Keratinocyte (primary cell): ENCODE measurements at regions not wholly inside any gene's neighbourhood (a gene's known extent, or its start where the extent isn't known, plus 50 kb on each side); places are given as distances from the start of the nearest gene placed in this dataset.

Source experiments
- EZH2 ChIP-seq: IDR thresholded peaks from one replicate; pipeline ENCODE4 v1.6.1; 2012; ENCODE audit warnings: inconsistent platforms, mild to moderate bottlenecking, low read length, moderate library complexity
- TF ChIP-seq, protein P1 (sequence below), 3 experiments: IDR thresholded peaks in 1 of 3; conservative IDR thresholded peaks in 1 of 3; optimal IDR thresholded peaks in 1 of 3; 2 replicates in 2 of 3; 3 replicates in 1 of 3; pipeline versions ENCODE3 to v1.5.1; 2011; ENCODE audit warnings: low read length in 3 of 3, mild to moderate bottlenecking in 3 of 3, moderate library complexity in 2 of 3, control low read depth in 1 of 3, inconsistent platforms in 1 of 3; ENCODE audit not compliant: insufficient read depth in 2 of 3; ENCODE audit errors: extremely low read depth in 1 of 3

- TF ChIP-seq, protein P1, sequence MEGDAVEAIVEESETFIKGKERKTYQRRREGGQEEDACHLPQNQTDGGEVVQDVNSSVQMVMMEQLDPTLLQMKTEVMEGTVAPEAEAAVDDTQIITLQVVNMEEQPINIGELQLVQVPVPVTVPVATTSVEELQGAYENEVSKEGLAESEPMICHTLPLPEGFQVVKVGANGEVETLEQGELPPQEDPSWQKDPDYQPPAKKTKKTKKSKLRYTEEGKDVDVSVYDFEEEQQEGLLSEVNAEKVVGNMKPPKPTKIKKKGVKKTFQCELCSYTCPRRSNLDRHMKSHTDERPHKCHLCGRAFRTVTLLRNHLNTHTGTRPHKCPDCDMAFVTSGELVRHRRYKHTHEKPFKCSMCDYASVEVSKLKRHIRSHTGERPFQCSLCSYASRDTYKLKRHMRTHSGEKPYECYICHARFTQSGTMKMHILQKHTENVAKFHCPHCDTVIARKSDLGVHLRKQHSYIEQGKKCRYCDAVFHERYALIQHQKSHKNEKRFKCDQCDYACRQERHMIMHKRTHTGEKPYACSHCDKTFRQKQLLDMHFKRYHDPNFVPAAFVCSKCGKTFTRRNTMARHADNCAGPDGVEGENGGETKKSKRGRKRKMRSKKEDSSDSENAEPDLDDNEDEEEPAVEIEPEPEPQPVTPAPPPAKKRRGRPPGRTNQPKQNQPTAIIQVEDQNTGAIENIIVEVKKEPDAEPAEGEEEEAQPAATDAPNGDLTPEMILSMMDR (optimal IDR thresholded peaks at IDR 0.05 in 1 of 3, IDR thresholded peaks at IDR 0.05 in 1 of 3, conservative IDR thresholded peaks at IDR 0.05 in 1 of 3; ENCODE audit: extremely low read depth in 1 of 3, insufficient read depth in 2 of 3, low read length in 3 of 3): no peak
- no peak for TF ChIP-seq EZH2
Measured at GRCh38 chr15:72847806-72848205, 64.2 kb upstream of the ADPGK start.
